OCI-LY1 (cell line): ENCODE measurements at regions not wholly inside any gene's neighbourhood (a gene's known extent, or its start where the extent isn't known, plus 50 kb on each side); places are given as distances from the start of the nearest gene placed in this dataset.

Source experiments
- CTCF ChIP-seq: fragments of 200-600 bp; sonication (generic), shearing (Covaris generic); IDR thresholded peaks from 2 replicates; pipeline ENCODE4 v1.5.1; 2017; ENCODE audit warnings: mild to moderate bottlenecking, antibody characterized with exemption, low read length, moderate library complexity, mixed read lengths
- EZH2 ChIP-seq: fragments of 200-600 bp; sonication (generic), shearing (Covaris generic); IDR thresholded peaks from 2 replicates; pipeline ENCODE4 v1.8.0; 2017; ENCODE audit warnings: borderline replicate concordance, mixed run types, mild to moderate bottlenecking, antibody characterized with exemption, low read length, moderate library complexity, mixed read lengths

GRCh38 chr5:93676704-93677103, 64.7 kb downstream of the POU5F2 start:
- no peak for TF ChIP-seq CTCF
- no peak for TF ChIP-seq EZH2
